Panc1 (cell line): ENCODE measurements at regions not wholly inside any gene's neighbourhood (a gene's known extent, or its start where the extent isn't known, plus 50 kb on each side); places are given as distances from the start of the nearest gene placed in this dataset.

Experiments used
- POLR2AphosphoS5 ChIP-seq: IDR thresholded peaks from 2 replicates; pipeline ENCODE4 v1.6.1; 2012; ENCODE audit warnings: mild to moderate bottlenecking, low read depth, low read length, moderate library complexity
- REST ChIP-seq, 2 experiments: IDR thresholded peaks; 2 replicates each; pipeline ENCODE4 v1.6.1; 2011 to 2012; ENCODE audit warnings: low read depth in 2 of 2, control low read depth in 1 of 2, low read length in 1 of 2, mild to moderate bottlenecking in 1 of 2, moderate library complexity in 1 of 2; ENCODE audit not compliant: insufficient read depth in 1 of 2
- SIN3A ChIP-seq: IDR thresholded peaks from 2 replicates; pipeline ENCODE4 v1.6.1; 2012; ENCODE audit warnings: low read depth, mild to moderate bottlenecking, low read length, moderate library complexity, borderline replicate concordance; ENCODE audit not compliant: insufficient read depth
- TF ChIP-seq, protein P1 (sequence below): fragments of 450-650 bp; IDR thresholded peaks from 2 replicates; pipeline ENCODE4 v1.5.1; 2017; ENCODE audit warnings: mild to moderate bottlenecking

GRCh38 chr4:125135652-125136051, 179.1 kb upstream of the FAT4 start:
- TF ChIP-seq, protein P1, sequence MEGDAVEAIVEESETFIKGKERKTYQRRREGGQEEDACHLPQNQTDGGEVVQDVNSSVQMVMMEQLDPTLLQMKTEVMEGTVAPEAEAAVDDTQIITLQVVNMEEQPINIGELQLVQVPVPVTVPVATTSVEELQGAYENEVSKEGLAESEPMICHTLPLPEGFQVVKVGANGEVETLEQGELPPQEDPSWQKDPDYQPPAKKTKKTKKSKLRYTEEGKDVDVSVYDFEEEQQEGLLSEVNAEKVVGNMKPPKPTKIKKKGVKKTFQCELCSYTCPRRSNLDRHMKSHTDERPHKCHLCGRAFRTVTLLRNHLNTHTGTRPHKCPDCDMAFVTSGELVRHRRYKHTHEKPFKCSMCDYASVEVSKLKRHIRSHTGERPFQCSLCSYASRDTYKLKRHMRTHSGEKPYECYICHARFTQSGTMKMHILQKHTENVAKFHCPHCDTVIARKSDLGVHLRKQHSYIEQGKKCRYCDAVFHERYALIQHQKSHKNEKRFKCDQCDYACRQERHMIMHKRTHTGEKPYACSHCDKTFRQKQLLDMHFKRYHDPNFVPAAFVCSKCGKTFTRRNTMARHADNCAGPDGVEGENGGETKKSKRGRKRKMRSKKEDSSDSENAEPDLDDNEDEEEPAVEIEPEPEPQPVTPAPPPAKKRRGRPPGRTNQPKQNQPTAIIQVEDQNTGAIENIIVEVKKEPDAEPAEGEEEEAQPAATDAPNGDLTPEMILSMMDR: no peak
- TF ChIP-seq REST (IDR thresholded peaks at IDR 0.05; ENCODE audit: insufficient read depth in 1 of 2, low read depth in 2 of 2, low read length in 1 of 2) (no peak), POLR2AphosphoS5 (no peak), SIN3A (no peak)
